Ishikawa (cell line): ENCODE measurements at regions not wholly inside any gene's neighbourhood (a gene's known extent, or its start where the extent isn't known, plus 50 kb on each side); places are given as distances from the start of the nearest gene placed in this dataset.

Source experiments
- EGR1 ChIP-seq: IDR thresholded peaks from 2 replicates; pipeline ENCODE4 v1.6.1; 2012
- EP300 ChIP-seq: IDR thresholded peaks from 2 replicates; pipeline ENCODE4 v1.6.1; 2012; ENCODE audit warnings: borderline replicate concordance
- FOXM1 ChIP-seq: IDR thresholded peaks from 2 replicates; pipeline ENCODE4 v1.6.1; 2012; ENCODE audit warnings: low read depth, borderline replicate concordance
- MAX ChIP-seq: IDR thresholded peaks from 2 replicates; pipeline ENCODE4 v1.6.1; 2012
- REST ChIP-seq: IDR thresholded peaks from 2 replicates; pipeline ENCODE4 v1.6.1; 2012; ENCODE audit warnings: low read depth, mild to moderate bottlenecking
- TAF1 ChIP-seq: IDR thresholded peaks from 2 replicates; pipeline ENCODE4 v1.6.1; 2012; ENCODE audit warnings: low read depth, mild to moderate bottlenecking
- TCF12 ChIP-seq: IDR thresholded peaks from 2 replicates; pipeline ENCODE4 v1.6.1; 2012; ENCODE audit warnings: low read depth
- USF1 ChIP-seq: IDR thresholded peaks from 2 replicates; pipeline ENCODE4 v1.6.1; 2012
- YY1 ChIP-seq: IDR thresholded peaks from 2 replicates; pipeline ENCODE4 v1.6.1; 2012; ENCODE audit warnings: low read depth

GRCh38 chr3:71847794-71848193, 62.8 kb upstream of the PROK2 start:
- TF ChIP-seq USF1 (no peak), REST (no peak), EP300 (no peak), TCF12 (no peak), MAX (no peak), EGR1 (no peak), YY1 (no peak), TAF1 (no peak), FOXM1 (no peak)
